ENCODE measurements at regions not wholly inside any gene's neighbourhood (a gene's known extent, or its start where the extent isn't known, plus 50 kb on each side); places are given as distances from the start of the nearest gene placed in this dataset.

DNA sequence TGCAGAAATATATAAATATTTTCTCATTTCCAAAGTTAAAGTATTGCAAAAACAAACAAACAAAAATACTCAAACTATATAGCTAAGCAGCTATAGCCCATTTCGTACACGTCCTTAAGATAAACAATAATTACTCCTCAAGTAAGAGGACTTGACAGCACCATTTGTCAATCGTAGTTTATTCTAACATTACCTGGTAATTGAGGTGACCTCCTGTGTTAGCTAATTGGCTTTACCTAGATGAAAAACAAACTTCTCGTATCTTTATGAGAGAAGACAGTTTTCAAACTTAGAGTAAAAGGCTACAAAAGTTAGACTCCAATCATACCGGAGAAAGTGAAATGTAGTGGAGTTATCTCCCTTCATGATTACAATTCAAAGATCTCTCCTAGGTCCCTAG, 1876.1 kb upstream of the PCDH20 start:
- H4K20me1 ChIP-seq (ENCODE audit: insufficient read depth, low read length, poor library complexity, severe bottlenecking), result no peaks in the 10 kb centered on the region
- no peaks in the 10 kb centered on the region for H3K9me2 ChIP-seq (replicated peaks; ENCODE audit: low read depth, low read length)
- H3K4me3 ChIP-seq (ENCODE audit: low read length, poor library complexity, severe bottlenecking), result no peak overlapping the region
- H3K4me2 ChIP-seq (ENCODE audit: low read depth, low read length, poor library complexity, severe bottlenecking), result no peak overlapping the region
- H3K27me3 ChIP-seq (ENCODE audit: insufficient read depth, low read length, poor library complexity, severe bottlenecking), result no peaks in the 10 kb centered on the region
- H3K4me1 ChIP-seq (ENCODE audit: insufficient read depth, low read length, poor library complexity, severe bottlenecking), result no peaks in the 10 kb centered on the region
- no peaks in the 10 kb centered on the region for H3K9me3 ChIP-seq (ENCODE audit: insufficient read depth, low read depth, low read length)
- H3F3A ChIP-seq (ENCODE audit: low read depth), result no peaks in the 10 kb centered on the region
- H2AFZ ChIP-seq (ENCODE audit: low read length), result no peak overlapping the region
- no peaks in the 10 kb centered on the region for H3K36me3 ChIP-seq (ENCODE audit: insufficient read depth, low read length)
- H3K9ac ChIP-seq (ENCODE audit: low read depth, low read length, poor library complexity, severe bottlenecking), result no peak overlapping the region
- H3K79me2 ChIP-seq (ENCODE audit: insufficient read depth, low read length), result no peaks in the 10 kb centered on the region
- no peak for TF ChIP-seq EZH2phosphoT487 (IDR thresholded peaks at IDR 0.05; ENCODE audit: borderline replicate concordance)
- TF ChIP-seq, protein P1, sequence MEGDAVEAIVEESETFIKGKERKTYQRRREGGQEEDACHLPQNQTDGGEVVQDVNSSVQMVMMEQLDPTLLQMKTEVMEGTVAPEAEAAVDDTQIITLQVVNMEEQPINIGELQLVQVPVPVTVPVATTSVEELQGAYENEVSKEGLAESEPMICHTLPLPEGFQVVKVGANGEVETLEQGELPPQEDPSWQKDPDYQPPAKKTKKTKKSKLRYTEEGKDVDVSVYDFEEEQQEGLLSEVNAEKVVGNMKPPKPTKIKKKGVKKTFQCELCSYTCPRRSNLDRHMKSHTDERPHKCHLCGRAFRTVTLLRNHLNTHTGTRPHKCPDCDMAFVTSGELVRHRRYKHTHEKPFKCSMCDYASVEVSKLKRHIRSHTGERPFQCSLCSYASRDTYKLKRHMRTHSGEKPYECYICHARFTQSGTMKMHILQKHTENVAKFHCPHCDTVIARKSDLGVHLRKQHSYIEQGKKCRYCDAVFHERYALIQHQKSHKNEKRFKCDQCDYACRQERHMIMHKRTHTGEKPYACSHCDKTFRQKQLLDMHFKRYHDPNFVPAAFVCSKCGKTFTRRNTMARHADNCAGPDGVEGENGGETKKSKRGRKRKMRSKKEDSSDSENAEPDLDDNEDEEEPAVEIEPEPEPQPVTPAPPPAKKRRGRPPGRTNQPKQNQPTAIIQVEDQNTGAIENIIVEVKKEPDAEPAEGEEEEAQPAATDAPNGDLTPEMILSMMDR (conservative IDR thresholded peaks at IDR 0.05; ENCODE audit: low read length), result no peak

DNA sequence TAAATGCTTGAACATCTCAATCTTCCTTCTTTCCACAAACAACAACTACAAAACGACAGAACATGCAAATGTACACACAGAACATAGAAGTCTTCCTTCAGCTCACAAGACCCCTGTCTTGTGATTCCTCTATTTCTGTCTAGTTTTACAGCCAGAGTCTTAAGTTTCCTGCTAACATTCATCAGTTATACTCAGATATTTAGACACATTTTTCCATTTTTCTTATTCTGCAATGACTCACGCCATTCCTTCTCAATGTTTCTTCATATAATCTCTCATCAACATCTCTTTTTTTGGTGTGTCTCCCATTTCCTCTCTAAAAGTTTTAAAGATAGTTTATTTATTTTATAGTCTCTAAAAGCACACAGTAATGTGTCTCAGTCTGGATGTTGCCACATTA, 1872.9 kb upstream of the PCDH20 start:
- H3K4me1 ChIP-seq (ENCODE audit: insufficient read depth, low read length, poor library complexity, severe bottlenecking), result no peaks in the 10 kb centered on the region

DNA sequence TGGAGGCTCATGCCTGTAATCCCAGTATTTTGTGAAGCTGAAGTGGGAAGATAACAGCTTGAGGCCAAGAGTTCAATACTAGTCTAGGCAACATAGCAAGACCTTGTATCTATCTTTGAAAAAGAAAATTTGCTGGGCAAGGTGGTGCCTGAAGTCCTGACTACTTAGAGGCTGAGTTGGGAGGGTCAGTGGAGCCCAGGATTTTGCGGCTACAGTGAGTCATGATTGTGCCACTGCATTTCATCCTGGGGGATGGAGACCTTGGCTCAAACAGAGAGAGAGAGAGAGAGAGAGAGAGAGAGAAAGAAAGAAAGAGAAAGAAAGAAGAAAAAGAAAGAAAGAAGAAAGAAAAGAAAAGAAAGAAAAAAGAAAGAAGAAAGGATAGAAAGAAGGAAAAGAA, 1872.3 kb upstream of the PCDH20 start:
- H3K9me2 ChIP-seq (replicated peaks; ENCODE audit: low read depth, low read length), result no peaks in the 10 kb centered on the region
- no peak overlapping the region for H3K4me3 ChIP-seq (ENCODE audit: low read length, poor library complexity, severe bottlenecking)
- no peaks in the 10 kb centered on the region for H3K27me3 ChIP-seq (ENCODE audit: insufficient read depth, low read length, poor library complexity, severe bottlenecking)
- H3K9ac ChIP-seq (ENCODE audit: low read depth, low read length, poor library complexity, severe bottlenecking), result no peak overlapping the region
- no peaks in the 10 kb centered on the region for H3K79me2 ChIP-seq (ENCODE audit: insufficient read depth, low read length)
- no peaks in the 10 kb centered on the region for H3K9me3 ChIP-seq (ENCODE audit: insufficient read depth, low read depth, low read length)
- H2AFZ ChIP-seq (ENCODE audit: low read length), result no peak overlapping the region
- TF ChIP-seq, protein P1 (conservative IDR thresholded peaks at IDR 0.05; ENCODE audit: low read length), result no peak
- no peak for TF ChIP-seq EZH2phosphoT487 (IDR thresholded peaks at IDR 0.05; ENCODE audit: borderline replicate concordance)
- no peaks in the 10 kb centered on the region for H4K20me1 ChIP-seq (ENCODE audit: insufficient read depth, low read length, poor library complexity, severe bottlenecking)
- no peak overlapping the region for H3K4me2 ChIP-seq (ENCODE audit: low read depth, low read length, poor library complexity, severe bottlenecking)
- H3K36me3 ChIP-seq (ENCODE audit: insufficient read depth, low read length), result no peaks in the 10 kb centered on the region
- H3F3A ChIP-seq (ENCODE audit: low read depth), result no peaks in the 10 kb centered on the region
- no peaks in the 10 kb centered on the region for H3K4me1 ChIP-seq (ENCODE audit: insufficient read depth, low read length, poor library complexity, severe bottlenecking)

More for the DNA sequence above, 1872.9 kb upstream of the PCDH20 start:
- Histone ChIP-seq H3K9ac (ENCODE audit: low read depth, low read length, poor library complexity, severe bottlenecking) (no peak overlapping the region), H3K4me3 (ENCODE audit: low read length, poor library complexity, severe bottlenecking) (no peak overlapping the region), H3K36me3 (ENCODE audit: insufficient read depth, low read length) (no peaks in the 10 kb centered on the region), H2AFZ (ENCODE audit: low read length) (no peak overlapping the region), H3K79me2 (ENCODE audit: insufficient read depth, low read length) (no peaks in the 10 kb centered on the region), H3K9me2 (replicated peaks; ENCODE audit: low read depth, low read length) (no peaks in the 10 kb centered on the region), H3K4me2 (ENCODE audit: low read depth, low read length, poor library complexity, severe bottlenecking) (no peak overlapping the region), H3K27me3 (ENCODE audit: insufficient read depth, low read length, poor library complexity, severe bottlenecking) (no peaks in the 10 kb centered on the region), H4K20me1 (ENCODE audit: insufficient read depth, low read length, poor library complexity, severe bottlenecking) (no peaks in the 10 kb centered on the region), H3K9me3 (ENCODE audit: insufficient read depth, low read depth, low read length) (no peaks in the 10 kb centered on the region), H3F3A (ENCODE audit: low read depth) (no peaks in the 10 kb centered on the region)
- TF ChIP-seq, protein P1 (conservative IDR thresholded peaks at IDR 0.05; ENCODE audit: low read length), result no peak
- TF ChIP-seq EZH2phosphoT487 (IDR thresholded peaks at IDR 0.05; ENCODE audit: borderline replicate concordance), result no peak

All from Loucy (cell line).